Thyroid gland (tissue), 4 donors: ENCODE measurements at regions not wholly inside any gene's neighbourhood (a gene's known extent, or its start where the extent isn't known, plus 50 kb on each side); places are given as distances from the start of the nearest gene placed in this dataset.

Experiments
- DNase-seq, 2 donors: peaks; one replicate each; pipeline ENCODE4 v3.0.0-alpha.2; 2019
- H3K27ac ChIP-seq, 3 donors: fragments of 200-600 bp; sonication (generic); 1 replicate in 2 of 3; 2 replicates in 1 of 3; pipeline ENCODE4 v1.5.1; 2016 to 2019; ENCODE audit warnings: mild to moderate bottlenecking in 1 of 3, moderate library complexity in 1 of 3
- H3K27me3 ChIP-seq: fragments of 200-600 bp; sonication (generic); one replicate; pipeline ENCODE4 v1.5.1; 2019
- H3K36me3 ChIP-seq, 2 donors: fragments of 200-600 bp; sonication (generic); one replicate each; pipeline ENCODE4 v1.5.1; 2016 to 2019
- H3K4me1 ChIP-seq, 2 donors: fragments of 200-600 bp; sonication (generic); one replicate each; pipeline ENCODE4 v1.5.1; 2017 to 2019
- H3K4me3 ChIP-seq, 3 donors: fragments of 200-600 bp; sonication (generic); replicated peaks in 1 of 3; 1 replicate in 2 of 3; 2 replicates in 1 of 3; pipeline ENCODE4 v1.5.1; 2016; ENCODE audit warnings: mild to moderate bottlenecking in 1 of 3
- H3K9me3 ChIP-seq: fragments of 200-600 bp; sonication (generic); one replicate; pipeline ENCODE4 v1.5.1; 2017
- POLR2A ChIP-seq, 2 donors: fragments of 450-650 bp; IDR thresholded peaks; one replicate each; pipeline ENCODE4 v1.6.1; 2017; ENCODE audit warnings: antibody characterized with exemption in 2 of 2, mild to moderate bottlenecking in 2 of 2, moderate library complexity in 1 of 2
- WGBS, 2 donors: methylation state at CpG; one replicate each; pipeline ENCODE4 v1.1.5; 2017; 5-methylcytosine and 5-hydroxymethylcytosine counted together
- intact Hi-C: fragments of 100-400 bp; cut with DNase I; formaldehyde crosslinking; loops from one replicate; pipeline ENCODE4 v1.15.1; 2023
- TF ChIP-seq, protein P1 (sequence below), 6 experiments: fragments of 200-600 bp in 3 of 6; fragments of 450-650 bp in 3 of 6; sonication (generic) in 3 of 6; IDR thresholded peaks; one replicate each; pipeline ENCODE4 v1.5.1; 2016 to 2019; ENCODE audit warnings: antibody characterized with exemption in 6 of 6, mild to moderate bottlenecking in 2 of 6, inconsistent platforms in 1 of 6, moderate library complexity in 1 of 6

DNA sequence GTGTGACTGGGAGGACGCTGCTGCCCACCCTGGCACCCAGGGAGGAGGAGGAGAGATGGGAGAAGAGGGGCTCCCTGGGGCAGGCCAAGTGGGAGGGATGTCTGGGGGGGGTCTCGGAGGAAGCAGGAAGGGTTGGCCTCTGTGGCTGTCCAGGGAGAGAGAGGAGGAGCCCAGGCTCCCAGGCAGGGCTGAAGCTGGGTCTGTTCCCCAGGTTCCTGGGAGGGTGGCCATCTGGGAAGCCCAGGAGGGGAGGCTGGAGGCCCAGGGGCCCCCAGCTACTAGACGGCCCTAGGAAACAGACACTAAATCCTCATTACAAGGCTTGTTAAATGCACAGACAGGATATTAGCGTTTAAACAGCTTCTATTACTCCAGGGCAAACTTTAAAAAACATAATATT, 139.8 kb downstream of the ENGASE start:
- no peaks in the 10 kb centered on the region for H3K27me3 ChIP-seq
- H3K27ac ChIP-seq = no peak overlapping the region
- H3K4me3 ChIP-seq = no peak overlapping the region
- WGBS, 2 donors = 57 to 59% methylated on average over 4 of the region's 4 CpGs
- DNase-seq = no peak
- no peaks in the 10 kb centered on the region for H3K36me3 ChIP-seq
- intact Hi-C loops = no loop called here
- H3K9me3 ChIP-seq = no peaks in the 10 kb centered on the region
- H3K4me1 ChIP-seq = no peaks in the 10 kb centered on the region
- TF ChIP-seq POLR2A (IDR thresholded peaks at IDR 0.05) = no peak
- TF ChIP-seq, protein P1, sequence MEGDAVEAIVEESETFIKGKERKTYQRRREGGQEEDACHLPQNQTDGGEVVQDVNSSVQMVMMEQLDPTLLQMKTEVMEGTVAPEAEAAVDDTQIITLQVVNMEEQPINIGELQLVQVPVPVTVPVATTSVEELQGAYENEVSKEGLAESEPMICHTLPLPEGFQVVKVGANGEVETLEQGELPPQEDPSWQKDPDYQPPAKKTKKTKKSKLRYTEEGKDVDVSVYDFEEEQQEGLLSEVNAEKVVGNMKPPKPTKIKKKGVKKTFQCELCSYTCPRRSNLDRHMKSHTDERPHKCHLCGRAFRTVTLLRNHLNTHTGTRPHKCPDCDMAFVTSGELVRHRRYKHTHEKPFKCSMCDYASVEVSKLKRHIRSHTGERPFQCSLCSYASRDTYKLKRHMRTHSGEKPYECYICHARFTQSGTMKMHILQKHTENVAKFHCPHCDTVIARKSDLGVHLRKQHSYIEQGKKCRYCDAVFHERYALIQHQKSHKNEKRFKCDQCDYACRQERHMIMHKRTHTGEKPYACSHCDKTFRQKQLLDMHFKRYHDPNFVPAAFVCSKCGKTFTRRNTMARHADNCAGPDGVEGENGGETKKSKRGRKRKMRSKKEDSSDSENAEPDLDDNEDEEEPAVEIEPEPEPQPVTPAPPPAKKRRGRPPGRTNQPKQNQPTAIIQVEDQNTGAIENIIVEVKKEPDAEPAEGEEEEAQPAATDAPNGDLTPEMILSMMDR (IDR thresholded peaks at IDR 0.05) = no peak

DNA sequence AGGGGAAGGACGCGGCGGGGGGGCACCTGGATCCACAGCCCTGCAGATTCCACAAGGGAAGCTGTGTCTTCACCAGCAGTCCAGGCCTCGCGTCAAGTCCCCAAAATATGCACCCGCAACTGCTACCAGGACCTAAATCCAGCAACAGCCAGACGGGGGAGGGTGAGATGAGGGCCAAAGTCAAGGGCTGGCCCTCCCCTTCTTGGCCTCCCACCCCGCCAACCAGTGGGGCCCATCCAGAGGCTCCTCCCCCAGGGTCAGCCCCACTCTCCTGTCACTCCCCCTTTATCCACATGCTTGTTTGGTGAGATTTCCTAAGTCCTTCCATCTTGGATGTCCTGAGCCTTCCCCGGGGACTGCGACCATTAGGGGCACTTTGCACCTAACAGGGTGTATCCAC, 138.7 kb downstream of the ENGASE start:
- H3K4me3 ChIP-seq = no peak overlapping the region
- TF ChIP-seq, protein P1 (IDR thresholded peaks at IDR 0.05) = no peak
- TF ChIP-seq POLR2A (IDR thresholded peaks at IDR 0.05) = no peak
- no peaks in the 10 kb centered on the region for H3K36me3 ChIP-seq
- intact Hi-C loops = no loop called here
- H3K27ac ChIP-seq = no peak overlapping the region
- H3K9me3 ChIP-seq = no peaks in the 10 kb centered on the region
- no peaks in the 10 kb centered on the region for H3K27me3 ChIP-seq
- DNase-seq = no peak
- 76 to 86% methylated on average over 10 of the region's 10 CpGs for WGBS, 2 donors
- no peaks in the 10 kb centered on the region for H3K4me1 ChIP-seq

DNA sequence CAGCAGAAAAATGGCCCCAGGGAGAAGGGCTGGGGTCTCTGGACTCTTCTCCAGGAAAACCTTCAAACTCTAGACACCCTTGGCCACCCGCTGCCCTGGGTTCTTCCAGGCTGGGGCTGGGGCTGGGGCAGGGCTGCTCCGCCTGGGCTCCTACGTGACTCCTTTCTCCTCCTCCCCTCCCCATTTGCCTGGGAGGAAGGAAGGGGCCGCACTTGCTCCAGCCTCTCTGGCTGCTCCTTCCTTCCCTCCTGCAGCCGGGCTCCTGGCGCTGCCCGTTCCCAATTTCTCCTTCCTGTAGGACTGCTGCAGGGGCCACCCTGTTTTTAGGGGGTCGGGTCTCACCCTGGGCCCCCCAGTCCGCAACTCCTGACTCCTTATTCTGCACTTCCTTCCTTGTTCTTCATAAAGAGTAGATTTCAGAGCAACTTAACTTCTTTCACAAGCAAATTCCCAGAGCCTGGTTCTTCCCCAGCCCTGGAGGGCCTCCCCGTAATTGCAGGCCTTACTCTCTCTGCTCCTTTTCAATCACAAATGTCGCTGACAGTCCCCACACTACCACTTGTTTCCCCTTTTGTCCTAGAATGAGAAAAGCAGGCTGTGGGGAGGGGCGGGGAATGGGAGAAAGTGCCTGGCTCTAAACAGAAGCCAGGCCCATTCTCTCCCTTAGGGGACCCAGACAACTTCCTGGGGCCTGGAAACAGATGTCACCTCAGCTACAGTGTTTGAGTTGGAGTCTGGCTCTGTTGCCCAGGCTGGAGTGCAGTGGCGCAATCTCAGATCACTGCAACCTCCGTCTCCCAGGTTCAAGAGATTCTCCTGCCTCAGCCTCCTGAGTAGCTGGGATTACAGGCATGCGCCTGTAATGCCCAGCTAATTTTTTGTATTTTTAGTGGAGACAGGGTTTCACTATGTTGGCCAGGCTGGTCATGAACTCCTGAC, 137.8 kb downstream of the ENGASE start:
- WGBS, 2 donors = 52 to 58% methylated on average over 12 to 15 of the region's 15 CpGs
- H3K36me3 ChIP-seq = no peaks in the 10 kb centered on the region
- H3K27me3 ChIP-seq = no peaks in the 10 kb centered on the region
- H3K27ac ChIP-seq = no peak overlapping the region
- no peak overlapping the region for H3K4me3 ChIP-seq
- intact Hi-C loops = no loop called here
- H3K4me1 ChIP-seq = no peaks in the 10 kb centered on the region
- TF ChIP-seq, protein P1 (IDR thresholded peaks at IDR 0.05) = no peak
- no peak for TF ChIP-seq POLR2A (IDR thresholded peaks at IDR 0.05)
- DNase-seq = no peak
- no peaks in the 10 kb centered on the region for H3K9me3 ChIP-seq

DNA sequence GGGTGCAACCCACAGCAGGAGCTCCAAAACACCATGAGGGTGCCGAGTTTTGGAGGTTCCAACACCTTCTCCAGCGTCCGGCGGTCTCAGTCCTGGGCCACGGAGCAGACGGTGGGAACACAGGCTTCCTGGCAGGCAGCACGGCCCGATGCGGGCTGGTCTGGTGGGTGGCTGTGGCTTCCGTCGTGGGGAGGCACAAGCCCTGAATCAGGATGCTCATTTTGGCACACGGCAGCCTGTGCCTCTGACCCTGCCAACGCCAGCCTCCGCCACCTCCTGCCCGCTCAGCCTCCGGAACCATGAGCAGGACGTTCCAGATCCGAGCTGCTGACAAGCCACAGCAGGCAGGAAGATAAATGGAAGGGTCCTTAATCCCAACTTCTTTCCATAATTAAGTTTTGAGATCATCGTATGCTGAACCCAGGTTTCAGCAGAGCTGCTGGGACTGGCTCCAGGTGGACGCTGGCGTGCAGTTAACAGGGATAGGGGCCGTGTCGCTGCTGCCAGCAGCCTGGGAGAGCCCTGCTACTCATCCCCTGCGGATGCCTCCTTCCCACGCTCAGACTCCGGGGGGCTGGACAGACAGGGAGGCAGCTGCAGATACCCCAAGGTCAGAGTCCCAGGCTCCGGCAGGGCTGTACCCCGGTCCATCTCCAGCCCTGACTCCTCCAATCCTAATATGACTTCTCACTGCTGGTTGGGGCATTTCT, 136.6 kb downstream of the ENGASE start:
- no peaks in the 10 kb centered on the region for H3K9me3 ChIP-seq
- WGBS, 2 donors = 73 to 74% methylated on average over 15 to 19 of the region's 28 CpGs
- no peak overlapping the region for H3K4me3 ChIP-seq
- no peaks in the 10 kb centered on the region for H3K4me1 ChIP-seq
- no peak overlapping the region for H3K27ac ChIP-seq
- no peak for DNase-seq
- intact Hi-C loops = no loop called here
- H3K27me3 ChIP-seq = no peaks in the 10 kb centered on the region
- TF ChIP-seq, protein P1 (IDR thresholded peaks at IDR 0.05) = no peak
- no peak for TF ChIP-seq POLR2A (IDR thresholded peaks at IDR 0.05)
- H3K36me3 ChIP-seq = no peaks in the 10 kb centered on the region

DNA sequence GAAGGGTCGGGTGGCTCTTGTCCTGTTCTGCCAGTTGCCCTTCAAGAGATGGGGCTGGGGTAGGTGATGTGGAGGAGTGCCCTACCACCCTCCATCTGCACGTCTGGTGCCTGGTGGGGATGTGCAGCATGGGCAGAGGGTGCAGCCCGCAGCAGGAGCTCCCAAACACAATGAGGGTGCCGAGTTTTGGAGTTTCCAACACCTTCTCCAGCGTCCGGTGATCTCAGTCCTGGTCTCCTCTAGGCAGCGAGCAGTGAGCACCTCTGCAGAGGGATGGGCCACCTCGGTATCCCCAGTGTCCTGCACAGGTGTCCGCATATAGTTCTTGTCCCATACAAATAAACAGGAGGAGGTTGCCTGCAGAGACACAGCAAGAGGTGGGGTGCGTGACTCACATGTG, 136.0 kb downstream of the ENGASE start:
- Histone ChIP-seq H3K9me3 (no peaks in the 10 kb centered on the region), H3K27ac (no peak overlapping the region), H3K4me1 (no peaks in the 10 kb centered on the region), H3K27me3 (no peaks in the 10 kb centered on the region), H3K36me3 (no peaks in the 10 kb centered on the region), H3K4me3 (no peak overlapping the region)
- TF ChIP-seq POLR2A (IDR thresholded peaks at IDR 0.05) = no peak
- TF ChIP-seq, protein P1 (IDR thresholded peaks at IDR 0.05) = no peak
- DNase-seq = no peak
- intact Hi-C loops = no loop called here
- 82% methylated on average over 9 to 10 of the region's 10 CpGs for WGBS, 2 donors
